ENCODE measurements at regions not wholly inside any gene's neighbourhood (a gene's known extent, or its start where the extent isn't known, plus 50 kb on each side); places are given as distances from the start of the nearest gene placed in this dataset.

DNA sequence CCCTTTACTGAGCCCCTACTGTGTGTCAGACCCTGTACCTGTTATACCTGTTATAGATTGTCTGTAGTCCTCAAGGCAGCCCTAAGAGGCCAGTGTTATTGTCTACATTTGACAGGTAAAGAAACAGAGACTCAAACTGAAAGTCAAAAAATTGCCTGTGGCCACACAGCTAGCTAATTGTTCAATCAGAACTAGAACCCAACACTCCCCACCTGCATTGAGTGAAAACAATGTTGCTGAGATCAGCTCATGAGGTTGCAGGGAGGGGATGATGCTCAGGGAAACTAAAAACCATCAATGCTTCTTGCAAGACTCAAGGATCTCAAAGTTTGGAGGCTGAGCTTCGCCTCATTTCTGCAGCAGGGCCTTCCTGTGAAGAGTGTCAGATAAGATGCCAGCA, 109.5 kb upstream of the LMO4 start:
- no peak overlapping the region for H3K27ac ChIP-seq (ENCODE audit: low read depth, low read length, poor library complexity, severe bottlenecking)
- no peaks in the 10 kb centered on the region for H3K9me2 ChIP-seq (ENCODE audit: low read depth, low read length)
- TF ChIP-seq, protein P1, sequence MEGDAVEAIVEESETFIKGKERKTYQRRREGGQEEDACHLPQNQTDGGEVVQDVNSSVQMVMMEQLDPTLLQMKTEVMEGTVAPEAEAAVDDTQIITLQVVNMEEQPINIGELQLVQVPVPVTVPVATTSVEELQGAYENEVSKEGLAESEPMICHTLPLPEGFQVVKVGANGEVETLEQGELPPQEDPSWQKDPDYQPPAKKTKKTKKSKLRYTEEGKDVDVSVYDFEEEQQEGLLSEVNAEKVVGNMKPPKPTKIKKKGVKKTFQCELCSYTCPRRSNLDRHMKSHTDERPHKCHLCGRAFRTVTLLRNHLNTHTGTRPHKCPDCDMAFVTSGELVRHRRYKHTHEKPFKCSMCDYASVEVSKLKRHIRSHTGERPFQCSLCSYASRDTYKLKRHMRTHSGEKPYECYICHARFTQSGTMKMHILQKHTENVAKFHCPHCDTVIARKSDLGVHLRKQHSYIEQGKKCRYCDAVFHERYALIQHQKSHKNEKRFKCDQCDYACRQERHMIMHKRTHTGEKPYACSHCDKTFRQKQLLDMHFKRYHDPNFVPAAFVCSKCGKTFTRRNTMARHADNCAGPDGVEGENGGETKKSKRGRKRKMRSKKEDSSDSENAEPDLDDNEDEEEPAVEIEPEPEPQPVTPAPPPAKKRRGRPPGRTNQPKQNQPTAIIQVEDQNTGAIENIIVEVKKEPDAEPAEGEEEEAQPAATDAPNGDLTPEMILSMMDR (IDR thresholded peaks at IDR 0.05; ENCODE audit: low read length) = no peak
- no peak for TF ChIP-seq EZH2 (IDR thresholded peaks at IDR 0.05; ENCODE audit: borderline replicate concordance, low read length)
- no peaks in the 10 kb centered on the region for H3K27me3 ChIP-seq (ENCODE audit: insufficient read depth, low read length)
- no peak overlapping the region for H3K4me3 ChIP-seq (ENCODE audit: low read depth, low read length, poor library complexity, severe bottlenecking)
- no peaks in the 10 kb centered on the region for H3F3A ChIP-seq (ENCODE audit: insufficient read depth, low read length)
- no peak overlapping the region for H2AFZ ChIP-seq (ENCODE audit: low read length)
- H3K36me3 ChIP-seq (ENCODE audit: insufficient read depth, low read length) = no peaks in the 10 kb centered on the region
- H4K20me1 ChIP-seq (ENCODE audit: insufficient read depth, low read length) = no peaks in the 10 kb centered on the region
- H3K79me2 ChIP-seq (ENCODE audit: insufficient read depth, low read length) = no peaks in the 10 kb centered on the region
- H3K9ac ChIP-seq (ENCODE audit: low read length) = no peak overlapping the region
- H3K4me1 ChIP-seq (ENCODE audit: insufficient read depth, low read length, severe bottlenecking) = no peaks in the 10 kb centered on the region
- H3K4me2 ChIP-seq (ENCODE audit: low read length) = no peak overlapping the region
- peaks cover 7% of the 10 kb centered on the region; the same call in 1 of the 2 replicates for H3K9me3 ChIP-seq (ENCODE audit: low read length)

DNA sequence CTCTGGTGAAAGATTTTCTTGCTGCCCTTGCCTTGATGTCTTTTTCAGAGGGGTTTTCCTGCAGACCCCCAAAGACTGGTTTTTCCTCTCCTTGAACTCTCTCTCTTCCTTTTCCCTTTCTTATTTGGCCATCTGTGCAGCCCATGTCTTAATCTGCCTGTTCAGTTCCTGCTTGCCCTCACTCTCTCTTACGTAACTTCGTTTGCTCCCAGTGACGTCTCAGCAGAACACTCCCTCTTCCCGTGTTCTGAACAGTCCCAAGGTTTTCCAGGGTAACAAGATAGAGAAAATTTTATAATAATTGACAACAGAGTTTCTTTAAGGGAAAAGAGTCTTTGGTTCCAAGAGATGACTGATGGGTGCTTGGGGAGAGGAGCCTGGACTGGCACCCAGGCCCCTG, 109.1 kb upstream of the LMO4 start:
- Histone ChIP-seq H3K36me3 (ENCODE audit: insufficient read depth, low read length) (no peaks in the 10 kb centered on the region), H3K9me3 (ENCODE audit: low read length) (peaks cover 7% of the 10 kb centered on the region; the same call in 1 of the 2 replicates), H3K4me1 (ENCODE audit: insufficient read depth, low read length, severe bottlenecking) (no peaks in the 10 kb centered on the region), H3K4me2 (ENCODE audit: low read length) (no peak overlapping the region), H2AFZ (ENCODE audit: low read length) (no peak overlapping the region), H3K79me2 (ENCODE audit: insufficient read depth, low read length) (no peaks in the 10 kb centered on the region), H3F3A (ENCODE audit: insufficient read depth, low read length) (no peaks in the 10 kb centered on the region), H3K27ac (ENCODE audit: low read depth, low read length, poor library complexity, severe bottlenecking) (no peak overlapping the region), H3K9me2 (ENCODE audit: low read depth, low read length) (no peaks in the 10 kb centered on the region), H4K20me1 (ENCODE audit: insufficient read depth, low read length) (no peaks in the 10 kb centered on the region), H3K9ac (ENCODE audit: low read length) (no peak overlapping the region), H3K27me3 (ENCODE audit: insufficient read depth, low read length) (no peaks in the 10 kb centered on the region), H3K4me3 (ENCODE audit: low read depth, low read length, poor library complexity, severe bottlenecking) (no peak overlapping the region)
- TF ChIP-seq, protein P1 (IDR thresholded peaks at IDR 0.05; ENCODE audit: low read length) = no peak
- no peak for TF ChIP-seq EZH2 (IDR thresholded peaks at IDR 0.05; ENCODE audit: borderline replicate concordance, low read length)

DNA sequence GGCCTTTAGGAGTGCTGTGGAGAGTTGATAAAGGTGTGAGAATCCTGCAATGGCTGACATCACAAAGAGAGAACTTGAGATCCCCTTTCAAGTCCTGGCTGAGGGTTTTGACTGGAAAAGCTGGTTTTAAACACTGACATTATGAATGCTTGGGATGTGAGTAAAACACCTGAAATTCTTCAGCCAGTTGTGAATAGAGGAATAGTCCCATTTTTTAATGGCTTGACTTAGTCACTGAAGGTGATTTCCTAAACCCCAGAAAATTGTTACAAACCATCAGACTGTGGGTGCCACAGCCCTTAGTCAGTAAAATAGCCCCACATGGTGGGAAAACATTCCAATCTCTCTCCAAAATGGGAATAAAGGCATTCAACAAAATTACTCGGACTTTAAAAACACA, 107.7 kb upstream of the LMO4 start:
- no peak overlapping the region for H3K27ac ChIP-seq (ENCODE audit: low read depth, low read length, poor library complexity, severe bottlenecking)
- H3K79me2 ChIP-seq (ENCODE audit: insufficient read depth, low read length) = no peaks in the 10 kb centered on the region
- peaks cover 2% of the 10 kb centered on the region; the same call in 1 of the 2 replicates for H3K9me3 ChIP-seq (ENCODE audit: low read length)
- H4K20me1 ChIP-seq (ENCODE audit: insufficient read depth, low read length) = no peaks in the 10 kb centered on the region
- TF ChIP-seq EZH2 (IDR thresholded peaks at IDR 0.05; ENCODE audit: borderline replicate concordance, low read length) = no peak
- TF ChIP-seq, protein P1 (IDR thresholded peaks at IDR 0.05; ENCODE audit: low read length) = no peak
- no peaks in the 10 kb centered on the region for H3K27me3 ChIP-seq (ENCODE audit: insufficient read depth, low read length)
- H2AFZ ChIP-seq (ENCODE audit: low read length) = no peak overlapping the region
- no peak overlapping the region for H3K9ac ChIP-seq (ENCODE audit: low read length)
- H3K4me2 ChIP-seq (ENCODE audit: low read length) = no peak overlapping the region
- no peak overlapping the region for H3K4me3 ChIP-seq (ENCODE audit: low read depth, low read length, poor library complexity, severe bottlenecking)
- no peaks in the 10 kb centered on the region for H3K9me2 ChIP-seq (ENCODE audit: low read depth, low read length)
- no peaks in the 10 kb centered on the region for H3K36me3 ChIP-seq (ENCODE audit: insufficient read depth, low read length)
- H3F3A ChIP-seq (ENCODE audit: insufficient read depth, low read length) = no peaks in the 10 kb centered on the region
- H3K4me1 ChIP-seq (ENCODE audit: insufficient read depth, low read length, severe bottlenecking) = peaks cover 3% of the 10 kb centered on the region

Data from OCI-LY1 (cell line).